HCT116 (cell line): ENCODE measurements at regions not wholly inside any gene's neighbourhood (a gene's known extent, or its start where the extent isn't known, plus 50 kb on each side); places are given as distances from the start of the nearest gene placed in this dataset.

Experiments used
- ATAC-seq: fragments of 200-7000 bp; cut with Tn5 transposase; 2 replicates; pipeline ENCODE4 v1.9.1; 2020; ENCODE audit warnings: mild to moderate bottlenecking, moderate library complexity
- BruUV-seq: library from RNA; stranded (reverse); fragments of 400-500 nt; replicated peaks from 2 replicates; lab custom pipeline; 2021; lab: Mats Ljungman, UMichigan
- CTCF ChIA-PET: fragments of 300-600 bp; sonication (Branson Sonifier 250); formaldehyde crosslinking; loops from one replicate; lab custom pipeline; 2021; ENCODE audit warnings: antibody characterized with exemption; lab: Charles Lee
- POLR2A ChIA-PET: fragments of 300-600, 350-600 bp; sonication (Branson Sonifier 250); formaldehyde crosslinking; loops from one replicate; lab custom pipeline; 2021; ENCODE audit warnings: antibody characterized with exemption; lab: Charles Lee
- RAD21 ChIA-PET, 2 experiments: fragments of 300-600 bp; sonication (Branson Sonifier 250); formaldehyde crosslinking; loops; one replicate each; lab custom pipeline; 2023; ENCODE audit warnings: low total read pairs in 2 of 2; ENCODE audit not compliant: uncharacterized antibody in 2 of 2, unreplicated experiment in 2 of 2, low non-redundant PET in 1 of 2; lab: Charles Lee
- DNase-seq: peaks from one replicate; pipeline ENCODE4 v3.0.0-alpha.2; 2010; ENCODE audit warnings: low read depth, low spot score
- H2AFZ ChIP-seq: fragments of 200-600 bp; shearing (Covaris generic), sonication (generic); 2 replicates; pipeline ENCODE4 v1.6.1; 2017; ENCODE audit warnings: low read depth, mixed run types, mixed read lengths, antibody characterized with exemption, low read length; ENCODE audit not compliant: poor library complexity, severe bottlenecking
- H3K27ac ChIP-seq: 2 replicates; pipeline ENCODE4 v1.5.1; 2012; ENCODE audit warnings: low read depth, low read length
- H3K27me3 ChIP-seq: fragments of 200-600 bp; sonication (generic); 2 replicates; pipeline ENCODE4 v1.6.1; 2016; ENCODE audit warnings: mixed run types, low read length, mixed read lengths; ENCODE audit not compliant: insufficient read depth
- H3K36me3 ChIP-seq, 2 experiments: fragments of 200-500 bp in 1 of 2; fragments of 200-600 bp in 1 of 2; sonication (Bioruptor generic) in 1 of 2; sonication (generic) in 1 of 2; 2 replicates each; pipeline versions ENCODE4 v1.5.1 to v1.6.1; 2014 to 2016; ENCODE audit warnings: low read length in 2 of 2, inconsistent platforms in 1 of 2, mixed read lengths in 1 of 2, mixed run types in 1 of 2; ENCODE audit not compliant: insufficient read depth in 2 of 2, control insufficient read depth in 1 of 2
- H3K4me1 ChIP-seq, 2 experiments: fragments of 200-600 bp in 1 of 2; sonication (generic) in 1 of 2; 2 replicates each; pipeline versions ENCODE4 v1.5.1 to v1.6.1; 2012 to 2017; ENCODE audit warnings: low read length in 2 of 2, inconsistent platforms in 1 of 2, mild to moderate bottlenecking in 1 of 2, mixed read lengths in 1 of 2, mixed run types in 1 of 2, moderate library complexity in 1 of 2; ENCODE audit not compliant: insufficient read depth in 2 of 2, control insufficient read depth in 1 of 2
- H3K4me2 ChIP-seq: fragments of 200-600 bp; sonication (generic); 2 replicates; pipeline ENCODE4 v1.6.1; 2017; ENCODE audit warnings: mixed run types, low read length, mixed read lengths
- H3K4me3 ChIP-seq, 2 experiments: fragments of 200-600 bp in 1 of 2; sonication (generic) in 1 of 2; replicated peaks in 1 of 2; 2 replicates each; pipeline ENCODE4 v1.5.1; 2011 to 2016; ENCODE audit warnings: low read length in 2 of 2, control low read depth in 1 of 2, low read depth in 1 of 2, mild to moderate bottlenecking in 1 of 2, mixed read lengths in 1 of 2, mixed run types in 1 of 2
- H3K79me2 ChIP-seq: fragments of 200-600 bp; sonication (generic); 2 replicates; pipeline ENCODE4 v1.6.1; 2017; ENCODE audit warnings: mild to moderate bottlenecking, mixed run types, low read length, moderate library complexity, mixed read lengths; ENCODE audit not compliant: insufficient read depth
- H3K9ac ChIP-seq: fragments of 200-600 bp; sonication (generic); 2 replicates; pipeline ENCODE4 v1.6.1; 2016; ENCODE audit warnings: low read length, mixed read lengths
- H3K9me2 ChIP-seq: fragments of 200-600 bp; sonication (generic), shearing (Covaris generic); 2 replicates; pipeline ENCODE4 v1.6.1; 2017; ENCODE audit warnings: mixed run types, mild to moderate bottlenecking, moderate library complexity; ENCODE audit not compliant: insufficient read depth
- H3K9me3 ChIP-seq, 2 experiments: fragments of 200-500 bp in 1 of 2; fragments of 200-600 bp in 1 of 2; sonication (Bioruptor generic) in 1 of 2; sonication (generic) in 1 of 2; 2 replicates each; pipeline ENCODE4 v1.6.1; 2014 to 2017; ENCODE audit warnings: low read length in 2 of 2, mixed read lengths in 2 of 2, inconsistent platforms in 1 of 2, low read depth in 1 of 2, mild to moderate bottlenecking in 1 of 2, mixed run types in 1 of 2, moderate library complexity in 1 of 2; ENCODE audit not compliant: control insufficient read depth in 1 of 2, insufficient read depth in 1 of 2
- H4K20me1 ChIP-seq: fragments of 200-600 bp; sonication (generic), shearing (Covaris generic); 2 replicates; pipeline ENCODE4 v1.6.1; 2017; ENCODE audit warnings: mixed run types, mild to moderate bottlenecking, moderate library complexity; ENCODE audit not compliant: insufficient read depth
- CEBPB ChIP-seq: IDR thresholded peaks from 2 replicates; pipeline ENCODE4 v1.6.1; 2012; ENCODE audit warnings: low read depth
- CTCF ChIP-seq, 3 experiments: fragments of 200-600 bp in 1 of 3; sonication (generic) in 1 of 3; IDR thresholded peaks in 2 of 3; conservative IDR thresholded peaks in 1 of 3; 2 replicates each; pipeline ENCODE4 v1.5.1; 2012 to 2017; ENCODE audit warnings: low read depth in 2 of 3, low read length in 2 of 3, antibody characterized with exemption in 1 of 3, borderline replicate concordance in 1 of 3, control low read depth in 1 of 3, mild to moderate bottlenecking in 1 of 3, mixed read lengths in 1 of 3, mixed run types in 1 of 3, moderate library complexity in 1 of 3; ENCODE audit not compliant: insufficient read depth in 1 of 3
- FOSL1 ChIP-seq: IDR thresholded peaks from 2 replicates; pipeline ENCODE4 v1.6.1; 2012; ENCODE audit warnings: low read depth
- POLR2A ChIP-seq: IDR thresholded peaks from 2 replicates; pipeline ENCODE4 v1.7.0; 2011; ENCODE audit warnings: borderline replicate concordance; ENCODE audit not compliant: insufficient read depth, insufficient read length; ENCODE audit errors: extremely low read depth
- POLR2AphosphoS5 ChIP-seq: IDR thresholded peaks from 2 replicates; pipeline ENCODE4 v1.6.1; 2011; ENCODE audit warnings: mild to moderate bottlenecking, low read depth, low read length, moderate library complexity
- SP1 ChIP-seq: IDR thresholded peaks from 2 replicates; pipeline ENCODE4 v1.6.1; 2012; ENCODE audit warnings: low read depth
- TCF7L2 ChIP-seq: IDR thresholded peaks from 2 replicates; pipeline ENCODE4 v1.7.0; 2011; ENCODE audit warnings: borderline replicate concordance, inconsistent platforms; ENCODE audit not compliant: insufficient read depth, insufficient read length; ENCODE audit errors: extremely low read depth
- ZNF274 ChIP-seq: fragments of 200-500 bp; sonication (Bioruptor generic); IDR thresholded peaks from 2 replicates; pipeline ENCODE4 v1.6.1; 2014; ENCODE audit warnings: mild to moderate bottlenecking, low read depth, low read length, inconsistent platforms
- intact Hi-C: fragments of 100-400 bp; cut with micrococcal nuclease; formaldehyde crosslinking; loops from 2 replicates; pipeline ENCODE4 v1.10.0; 2022
- TF ChIP-seq, protein P1 (sequence below): IDR thresholded peaks from 2 replicates; pipeline ENCODE4 v1.6.1; 2012; ENCODE audit warnings: low read depth
- TF ChIP-seq, protein P2 (sequence below): IDR thresholded peaks from 2 replicates; pipeline ENCODE4 v1.6.1; 2012

DNA sequence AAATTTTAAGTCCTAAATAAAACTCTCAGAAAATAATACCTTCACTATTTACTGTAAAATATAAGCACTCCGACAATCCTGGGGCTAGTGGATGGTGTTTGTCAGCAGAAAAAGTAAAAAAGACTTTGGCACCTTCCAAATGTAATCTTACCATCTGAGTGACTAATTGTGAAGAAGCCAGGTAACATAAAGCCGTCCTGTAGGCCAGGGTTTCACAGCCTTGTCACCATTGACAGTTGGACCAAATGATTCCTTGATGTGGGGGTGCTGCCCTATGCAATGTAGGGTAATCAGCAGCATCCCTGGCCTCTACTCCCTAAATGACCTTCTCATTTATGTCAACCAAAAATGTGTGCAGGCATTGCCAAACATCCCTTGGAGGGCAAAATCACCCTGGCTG, 87.2 kb downstream of the CAPZA3 start:
- H3K4me1 ChIP-seq = no peaks in the 10 kb centered on the region
- no peaks in the 10 kb centered on the region for H3K9me2 ChIP-seq
- H3K9me3 ChIP-seq = no peaks in the 10 kb centered on the region
- TF ChIP-seq, protein P1, sequence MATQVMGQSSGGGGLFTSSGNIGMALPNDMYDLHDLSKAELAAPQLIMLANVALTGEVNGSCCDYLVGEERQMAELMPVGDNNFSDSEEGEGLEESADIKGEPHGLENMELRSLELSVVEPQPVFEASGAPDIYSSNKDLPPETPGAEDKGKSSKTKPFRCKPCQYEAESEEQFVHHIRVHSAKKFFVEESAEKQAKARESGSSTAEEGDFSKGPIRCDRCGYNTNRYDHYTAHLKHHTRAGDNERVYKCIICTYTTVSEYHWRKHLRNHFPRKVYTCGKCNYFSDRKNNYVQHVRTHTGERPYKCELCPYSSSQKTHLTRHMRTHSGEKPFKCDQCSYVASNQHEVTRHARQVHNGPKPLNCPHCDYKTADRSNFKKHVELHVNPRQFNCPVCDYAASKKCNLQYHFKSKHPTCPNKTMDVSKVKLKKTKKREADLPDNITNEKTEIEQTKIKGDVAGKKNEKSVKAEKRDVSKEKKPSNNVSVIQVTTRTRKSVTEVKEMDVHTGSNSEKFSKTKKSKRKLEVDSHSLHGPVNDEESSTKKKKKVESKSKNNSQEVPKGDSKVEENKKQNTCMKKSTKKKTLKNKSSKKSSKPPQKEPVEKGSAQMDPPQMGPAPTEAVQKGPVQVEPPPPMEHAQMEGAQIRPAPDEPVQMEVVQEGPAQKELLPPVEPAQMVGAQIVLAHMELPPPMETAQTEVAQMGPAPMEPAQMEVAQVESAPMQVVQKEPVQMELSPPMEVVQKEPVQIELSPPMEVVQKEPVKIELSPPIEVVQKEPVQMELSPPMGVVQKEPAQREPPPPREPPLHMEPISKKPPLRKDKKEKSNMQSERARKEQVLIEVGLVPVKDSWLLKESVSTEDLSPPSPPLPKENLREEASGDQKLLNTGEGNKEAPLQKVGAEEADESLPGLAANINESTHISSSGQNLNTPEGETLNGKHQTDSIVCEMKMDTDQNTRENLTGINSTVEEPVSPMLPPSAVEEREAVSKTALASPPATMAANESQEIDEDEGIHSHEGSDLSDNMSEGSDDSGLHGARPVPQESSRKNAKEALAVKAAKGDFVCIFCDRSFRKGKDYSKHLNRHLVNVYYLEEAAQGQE = no peak
- TF ChIP-seq POLR2A = no peak
- no peak for TF ChIP-seq CTCF (IDR thresholded peaks at IDR 0.05 in 2 of 3, conservative IDR thresholded peaks at IDR 0.05 in 1 of 3; ENCODE audit: borderline replicate concordance in 1 of 3, insufficient read depth in 1 of 3, low read depth in 2 of 3, low read length in 2 of 3)
- no peak for TF ChIP-seq POLR2AphosphoS5
- TF ChIP-seq SP1 = no peak
- no peak for TF ChIP-seq FOSL1
- no peak for TF ChIP-seq CEBPB
- no peak for TF ChIP-seq ZNF274
- TF ChIP-seq, protein P2, sequence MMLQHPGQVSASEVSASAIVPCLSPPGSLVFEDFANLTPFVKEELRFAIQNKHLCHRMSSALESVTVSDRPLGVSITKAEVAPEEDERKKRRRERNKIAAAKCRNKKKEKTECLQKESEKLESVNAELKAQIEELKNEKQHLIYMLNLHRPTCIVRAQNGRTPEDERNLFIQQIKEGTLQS = no peak
- TF ChIP-seq TCF7L2 = no peak
- no peak overlapping the region for H3K4me2 ChIP-seq
- no peak overlapping the region for H3K4me3 ChIP-seq
- no peak overlapping the region for H3K9ac ChIP-seq
- no peaks in the 10 kb centered on the region for H3K27me3 ChIP-seq
- RAD21 ChIA-PET = no interaction called here
- CTCF ChIA-PET = no interaction called here
- no peaks in the 10 kb centered on the region for H3K79me2 ChIP-seq
- ATAC-seq (no peak), DNase-seq (no peak)
- intact Hi-C loops = no loop called here
- no peaks in the 10 kb centered on the region for H4K20me1 ChIP-seq
- BruUV-seq = no TSS peak
- H3K27ac ChIP-seq = no peak overlapping the region
- H3K36me3 ChIP-seq = no peaks in the 10 kb centered on the region
- H2AFZ ChIP-seq = no peak overlapping the region
- POLR2A ChIA-PET = no interaction called here
